Mesendoderm (in vitro differentiated cells): ENCODE measurements at regions not wholly inside any gene's neighbourhood (a gene's known extent, or its start where the extent isn't known, plus 50 kb on each side); places are given as distances from the start of the nearest gene placed in this dataset.

Experiments used
- DNase-seq: peaks from one replicate; pipeline ENCODE4 v3.0.0; 2013
- H2AK5ac ChIP-seq: 2 replicates; pipeline ENCODE4 v1.6.1; 2013; ENCODE audit warnings: low read length, inconsistent platforms
- H2BK120ac ChIP-seq: 2 replicates; pipeline ENCODE4 v1.6.1; 2013; ENCODE audit warnings: low read depth, mild to moderate bottlenecking, low read length, moderate library complexity, mixed read lengths
- H2BK15ac ChIP-seq: replicated peaks from 2 replicates; pipeline ENCODE4 v1.6.1; 2013; ENCODE audit warnings: low read depth, mild to moderate bottlenecking, moderate library complexity
- H2BK5ac ChIP-seq: 2 replicates; pipeline ENCODE4 v1.6.1; 2013; ENCODE audit warnings: low read length, inconsistent platforms
- H3K18ac ChIP-seq: 2 replicates; pipeline ENCODE4 v1.6.1; 2013; ENCODE audit warnings: mild to moderate bottlenecking, low read length, mixed read lengths
- H3K23ac ChIP-seq: one replicate; pipeline ENCODE4 v1.6.1; 2013; ENCODE audit warnings: low read length
- H3K27ac ChIP-seq: 2 replicates; pipeline ENCODE4 v1.5.1; 2013; ENCODE audit warnings: low read depth, mild to moderate bottlenecking, inconsistent platforms, low read length, moderate library complexity
- H3K27me3 ChIP-seq: 2 replicates; pipeline ENCODE4 v1.6.1; 2013; ENCODE audit warnings: low read length, control low read depth, mild to moderate bottlenecking, inconsistent platforms; ENCODE audit not compliant: insufficient read depth, poor library complexity
- H3K36me3 ChIP-seq: 2 replicates; pipeline ENCODE4 v1.6.1; 2013; ENCODE audit warnings: low read length, inconsistent platforms; ENCODE audit not compliant: control insufficient read depth, insufficient read depth
- H3K4ac ChIP-seq: one replicate; pipeline ENCODE4 v1.6.1; 2013; ENCODE audit warnings: low read depth, mild to moderate bottlenecking, low read length, moderate library complexity
- H3K4me1 ChIP-seq: 2 replicates; pipeline ENCODE4 v1.6.1; 2013; ENCODE audit warnings: low read depth, low read length, inconsistent platforms; ENCODE audit not compliant: control insufficient read depth
- H3K4me2 ChIP-seq: 2 replicates; pipeline ENCODE4 v1.6.1; 2013; ENCODE audit warnings: low read length
- H3K4me3 ChIP-seq: 2 replicates; pipeline ENCODE4 v1.5.1; 2013; ENCODE audit warnings: mild to moderate bottlenecking, low read length
- H3K56ac ChIP-seq: one replicate; pipeline ENCODE4 v1.6.1; 2013; ENCODE audit warnings: low read length
- H3K79me1 ChIP-seq: 2 replicates; pipeline ENCODE4 v1.6.1; 2013; ENCODE audit warnings: low read length, inconsistent platforms
- H3K79me2 ChIP-seq: 2 replicates; pipeline ENCODE4 v1.6.1; 2013; ENCODE audit warnings: mild to moderate bottlenecking, low read length; ENCODE audit not compliant: control insufficient read depth, insufficient read depth
- H3K9ac ChIP-seq: 2 replicates; pipeline ENCODE4 v1.6.1; 2013; ENCODE audit warnings: low read length, inconsistent platforms
- H4K5ac ChIP-seq: one replicate; pipeline ENCODE4 v1.6.1; 2013; ENCODE audit warnings: low read length
- H4K8ac ChIP-seq: one replicate; pipeline ENCODE4 v1.6.1; 2013; ENCODE audit warnings: low read depth, mild to moderate bottlenecking, control low read depth, low read length, moderate library complexity
- WGBS: extraction: QIAGEN DNeasy Blood & Tissue Kit; methylation state at CpG from one replicate; pipeline ENCODE4 v1.1.7; 2013; ENCODE audit warnings: low lambda C conversion rate, missing lambda C conversion rate; ENCODE audit not compliant: insufficient coverage; ENCODE audit errors: extremely low coverage; 5-methylcytosine and 5-hydroxymethylcytosine counted together

GRCh38 chr4:173475751-173476150 lies 54.3 kb downstream of the HAND2 start:
- Histone ChIP-seq H2AK5ac (no peak overlapping the region), H3K79me1 (no peaks in the 10 kb centered on the region), H4K8ac (no peak overlapping the region), H3K4me2 (no peak overlapping the region), H2BK5ac (no peak overlapping the region), H4K5ac (no peak overlapping the region), H2BK15ac (no peak overlapping the region), H3K4me3 (no peak overlapping the region), H3K18ac (no peak overlapping the region), H3K4me1 (peaks cover 3% of the 10 kb centered on the region), H3K36me3 (no peaks in the 10 kb centered on the region), H3K79me2 (no peaks in the 10 kb centered on the region), H3K27ac (no peak overlapping the region), H2BK120ac (no peak overlapping the region), H3K27me3 (no peaks in the 10 kb centered on the region), H3K4ac (no peak overlapping the region), H3K56ac (no peak overlapping the region), H3K23ac (no peak overlapping the region), H3K9ac (no peak overlapping the region)
- DNase-seq: no peak

DNA sequence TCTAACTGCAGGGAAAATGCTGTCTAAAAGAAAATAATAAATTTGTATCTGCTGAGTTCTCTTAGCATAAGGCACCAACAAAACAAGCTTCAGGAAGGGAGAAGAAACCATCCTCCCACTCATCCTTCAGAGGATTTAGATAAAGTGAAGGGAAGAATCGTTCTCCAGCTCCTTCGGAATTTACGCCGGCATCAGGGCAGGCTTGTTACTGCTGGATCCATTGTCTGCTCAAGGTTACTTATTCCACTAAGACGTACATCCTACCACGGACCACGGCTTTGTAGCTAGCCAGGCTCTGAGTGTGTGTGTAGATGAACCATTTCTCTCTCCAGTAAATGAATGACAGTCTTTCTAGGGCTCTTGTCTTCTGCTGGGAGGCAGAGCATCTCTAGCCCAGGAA lies 60.4 kb downstream of the HAND2 start:
- Histone ChIP-seq H3K79me2 (no peaks in the 10 kb centered on the region), H3K36me3 (no peaks in the 10 kb centered on the region), H2AK5ac (no peak overlapping the region), H2BK120ac (no peak overlapping the region), H3K4me1 (peaks cover 3% of the 10 kb centered on the region), H4K8ac (no peak overlapping the region), H3K4me2 (no peak overlapping the region), H3K4me3 (no peak overlapping the region), H3K27ac (no peak overlapping the region), H3K79me1 (no peaks in the 10 kb centered on the region), H3K23ac (no peak overlapping the region), H3K27me3 (no peaks in the 10 kb centered on the region), H3K56ac (no peak overlapping the region), H3K4ac (no peak overlapping the region), H2BK15ac (no peak overlapping the region), H3K18ac (no peak overlapping the region), H3K9ac (no peak overlapping the region), H2BK5ac (no peak overlapping the region), H4K5ac (no peak overlapping the region)
- DNase-seq: no peak
- no CpG with 5 or more reads among the region's 7 CpGs for WGBS

DNA sequence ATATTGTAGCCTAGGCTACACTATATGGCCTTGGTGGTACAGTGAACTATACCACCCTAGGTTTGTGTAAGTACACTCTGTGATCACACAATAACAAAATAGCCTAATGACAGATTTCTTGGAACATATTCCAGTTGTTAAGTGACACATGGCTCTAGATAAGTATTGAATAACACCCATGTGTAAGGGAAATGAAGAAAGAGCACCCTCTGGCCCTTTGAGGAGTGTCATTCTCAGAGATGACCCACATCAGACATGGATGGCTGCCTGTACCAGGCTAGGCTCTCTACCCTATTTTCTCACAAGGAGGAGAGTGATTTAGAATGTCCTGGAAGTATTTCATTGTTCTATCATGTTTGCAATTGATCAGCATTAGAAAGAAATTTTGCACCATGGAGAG lies 61.7 kb downstream of the HAND2 start:
- Histone ChIP-seq H4K5ac (no peak overlapping the region), H3K4ac (no peak overlapping the region), H3K56ac (no peak overlapping the region), H2BK5ac (no peak overlapping the region), H2BK120ac (no peak overlapping the region), H3K4me1 (peaks cover 3% of the 10 kb centered on the region), H3K4me2 (no peak overlapping the region), H2BK15ac (no peak overlapping the region), H3K4me3 (no peak overlapping the region), H3K23ac (no peak overlapping the region), H3K27ac (no peak overlapping the region), H3K36me3 (no peaks in the 10 kb centered on the region), H2AK5ac (no peak overlapping the region), H3K79me2 (no peaks in the 10 kb centered on the region), H3K79me1 (no peaks in the 10 kb centered on the region), H4K8ac (no peak overlapping the region), H3K9ac (no peak overlapping the region), H3K18ac (no peak overlapping the region), H3K27me3 (no peaks in the 10 kb centered on the region)
- no peak for DNase-seq

- no peak overlapping the region for H3K4me3 ChIP-seq
- H2BK120ac ChIP-seq: no peak overlapping the region
- no peak for DNase-seq
- no peak overlapping the region for H2BK5ac ChIP-seq
- WGBS: no CpG with 5 or more reads among the region's 2 CpGs
- H2AK5ac ChIP-seq: no peak overlapping the region
- no peaks in the 10 kb centered on the region for H3K79me2 ChIP-seq
- H3K56ac ChIP-seq: no peak overlapping the region
- H3K27me3 ChIP-seq: no peaks in the 10 kb centered on the region
- no peaks in the 10 kb centered on the region for H3K36me3 ChIP-seq
- H3K23ac ChIP-seq: no peak overlapping the region
- H2BK15ac ChIP-seq: no peak overlapping the region
- no peaks in the 10 kb centered on the region for H3K79me1 ChIP-seq
- H3K4ac ChIP-seq: no peak overlapping the region
- H3K9ac ChIP-seq: no peak overlapping the region
- no peak overlapping the region for H4K5ac ChIP-seq
- no peak overlapping the region for H3K4me2 ChIP-seq
- H3K27ac ChIP-seq: no peak overlapping the region
- no peak overlapping the region for H4K8ac ChIP-seq
- H3K4me1 ChIP-seq: no peaks in the 10 kb centered on the region
- H3K18ac ChIP-seq: no peak overlapping the region
Observed at GRCh38 chr4:173466101-173466500, 63.9 kb downstream of the HAND2 start.

GRCh38 chr4:173464481-173464880 lies 65.5 kb downstream of the HAND2 start:
- H3K23ac ChIP-seq: no peak overlapping the region
- no peaks in the 10 kb centered on the region for H3K4me1 ChIP-seq
- no peak overlapping the region for H3K4me3 ChIP-seq
- H3K27ac ChIP-seq: no peak overlapping the region
- H3K79me2 ChIP-seq: no peaks in the 10 kb centered on the region
- H3K4ac ChIP-seq: no peak overlapping the region
- no peak overlapping the region for H2BK15ac ChIP-seq
- H2AK5ac ChIP-seq: no peak overlapping the region
- no peak overlapping the region for H4K5ac ChIP-seq
- no peak overlapping the region for H2BK5ac ChIP-seq
- H3K4me2 ChIP-seq: no peak overlapping the region
- H3K18ac ChIP-seq: no peak overlapping the region
- no CpG with 5 or more reads among the region's 2 CpGs for WGBS
- H3K9ac ChIP-seq: no peak overlapping the region
- H3K56ac ChIP-seq: no peak overlapping the region
- no peaks in the 10 kb centered on the region for H3K27me3 ChIP-seq
- no peaks in the 10 kb centered on the region for H3K79me1 ChIP-seq
- no peak overlapping the region for H4K8ac ChIP-seq
- H2BK120ac ChIP-seq: no peak overlapping the region
- DNase-seq: no peak
- H3K36me3 ChIP-seq: no peaks in the 10 kb centered on the region

DNA sequence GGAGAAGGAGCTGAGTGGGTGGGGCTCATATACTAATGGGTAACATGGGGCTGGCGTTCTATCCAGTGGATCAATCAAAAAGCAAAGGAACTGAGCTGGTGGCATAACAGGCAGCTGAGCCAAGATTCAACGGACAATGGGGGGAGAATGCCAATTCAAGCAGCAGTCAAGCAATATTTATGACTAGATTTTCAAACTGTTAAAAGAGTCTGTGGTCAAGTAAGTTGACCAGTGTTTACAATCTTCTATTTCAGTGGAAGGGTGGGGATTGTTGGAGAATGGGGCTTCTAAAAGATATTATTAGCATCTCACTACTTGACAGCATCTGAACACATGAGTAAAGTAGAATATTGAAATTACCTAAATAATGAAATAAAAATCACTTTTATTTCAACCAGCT lies 64.9 kb upstream of the SCRG1 start:
- H3K4me1 ChIP-seq: no peaks in the 10 kb centered on the region
- H3K79me1 ChIP-seq: no peaks in the 10 kb centered on the region
- no peak overlapping the region for H4K5ac ChIP-seq
- no peak overlapping the region for H3K4ac ChIP-seq
- H3K27me3 ChIP-seq: no peaks in the 10 kb centered on the region
- H3K36me3 ChIP-seq: no peaks in the 10 kb centered on the region
- no peak overlapping the region for H3K18ac ChIP-seq
- WGBS: no CpG with 5 or more reads among the region's 2 CpGs
- no peak overlapping the region for H3K4me2 ChIP-seq
- H3K4me3 ChIP-seq: no peak overlapping the region
- no peak overlapping the region for H2BK15ac ChIP-seq
- no peaks in the 10 kb centered on the region for H3K79me2 ChIP-seq
- H3K23ac ChIP-seq: no peak overlapping the region
- no peak overlapping the region for H2AK5ac ChIP-seq
- no peak overlapping the region for H3K9ac ChIP-seq
- DNase-seq: no peak
- no peak overlapping the region for H3K56ac ChIP-seq
- H2BK120ac ChIP-seq: no peak overlapping the region
- H2BK5ac ChIP-seq: no peak overlapping the region
- H4K8ac ChIP-seq: no peak overlapping the region
- no peak overlapping the region for H3K27ac ChIP-seq
